PC-3 (cell line): ENCODE measurements at regions not wholly inside any gene's neighbourhood (a gene's known extent, or its start where the extent isn't known, plus 50 kb on each side); places are given as distances from the start of the nearest gene placed in this dataset.
"Not testable (repeated sequence)": the region's sequence is repeated elsewhere in the genome, so short reads cannot be mapped to it uniquely, and the experiment has no call there.

Experiments
- ATAC-seq: fragments of 200-7000 bp; cut with Tn5 transposase; 2 replicates; pipeline ENCODE4 v1.9.1; 2020; ENCODE audit warnings: mild to moderate bottlenecking, moderate library complexity
- BruUV-seq: library from RNA; stranded (reverse); fragments of 400-500 nt; replicated peaks from 2 replicates; lab custom pipeline; 2021; lab: Mats Ljungman, UMichigan
- CTCF ChIA-PET: fragments of 300-600 bp; sonication (Branson Sonifier 250); formaldehyde crosslinking; loops from one replicate; lab custom pipeline; 2022; ENCODE audit warnings: antibody characterized with exemption; lab: Charles Lee
- POLR2A ChIA-PET: fragments of 300-600 bp; sonication (Branson Sonifier 250); formaldehyde crosslinking; loops from one replicate; lab custom pipeline; 2022; ENCODE audit warnings: antibody characterized with exemption; ENCODE audit not compliant: unreplicated experiment; lab: Charles Lee
- DNase-seq: peaks from one replicate; pipeline ENCODE4 v3.0.0-alpha.2; 2015
- H2AFZ ChIP-seq: fragments of 300-600 bp; sonication (generic); 2 replicates; pipeline ENCODE4 v1.6.0; 2016; ENCODE audit warnings: antibody characterized with exemption, low read length
- H3F3A ChIP-seq: fragments of 300-600 bp; sonication (generic); one replicate; pipeline ENCODE4 v1.6.0; 2017; ENCODE audit warnings: antibody characterized with exemption, low read length, control low read depth, mild to moderate bottlenecking; ENCODE audit not compliant: unreplicated experiment
- H3K27ac ChIP-seq: fragments of 300-600 bp; sonication (generic); 2 replicates; pipeline ENCODE4 v1.5.1; 2016; ENCODE audit warnings: mild to moderate bottlenecking, low read length
- H3K27me3 ChIP-seq: fragments of 300-600 bp; sonication (generic); 2 replicates; pipeline ENCODE4 v1.6.1; 2016; ENCODE audit warnings: low read length, mixed read lengths
- H3K36me3 ChIP-seq: fragments of 300-600 bp; sonication (generic); 2 replicates; pipeline ENCODE4 v1.6.1; 2016; ENCODE audit warnings: low read depth, mixed run types, low read length, mixed read lengths
- H3K4me1 ChIP-seq: fragments of 300-600 bp; sonication (generic); 2 replicates; pipeline ENCODE4 v1.5.1; 2016; ENCODE audit warnings: low read length; ENCODE audit not compliant: insufficient read depth
- H3K4me2 ChIP-seq: fragments of 300-600 bp; sonication (generic); 2 replicates; pipeline ENCODE4 v1.6.0; 2016; ENCODE audit warnings: low read length
- H3K4me3 ChIP-seq: fragments of 300-600 bp; sonication (generic); 2 replicates; pipeline ENCODE4 v1.5.1; 2016; ENCODE audit warnings: mild to moderate bottlenecking, low read length, mixed read lengths
- H3K79me2 ChIP-seq: fragments of 300-600 bp; sonication (generic); 2 replicates; pipeline ENCODE4 v1.6.1; 2017; ENCODE audit warnings: low read length, mixed read lengths
- H3K9ac ChIP-seq: fragments of 300-600 bp; sonication (generic); 2 replicates; pipeline ENCODE4 v1.6.0; 2016; ENCODE audit warnings: mild to moderate bottlenecking, low read length
- H3K9me2 ChIP-seq: fragments of 300-600 bp; sonication (generic); replicated peaks from 2 replicates; pipeline ENCODE4 v1.6.1; 2016; ENCODE audit warnings: mixed run types, low read length, mixed read lengths
- H3K9me3 ChIP-seq: fragments of 300-600 bp; sonication (generic); 2 replicates; pipeline ENCODE4 v1.6.1; 2016; ENCODE audit warnings: low read length, mixed read lengths
- H4K20me1 ChIP-seq: fragments of 300-600 bp; sonication (generic); 2 replicates; pipeline ENCODE4 v1.6.1; 2016; ENCODE audit warnings: low read length, mixed read lengths
- CTCF ChIP-seq: fragments of 300-600 bp; sonication (generic); conservative IDR thresholded peaks from 2 replicates; pipeline ENCODE4 v1.5.1; 2017; ENCODE audit warnings: antibody characterized with exemption, low read depth, mild to moderate bottlenecking, low read length
- EZH2 ChIP-seq: fragments of 300-600 bp; sonication (generic); IDR thresholded peaks from one replicate; pipeline ENCODE4 v1.6.1; 2017; ENCODE audit warnings: antibody characterized with exemption, mild to moderate bottlenecking, low read length; ENCODE audit not compliant: unreplicated experiment
- EZH2phosphoT487 ChIP-seq: fragments of 300-600 bp; sonication (generic); IDR thresholded peaks from 2 replicates; pipeline ENCODE4 v1.6.1; 2018; ENCODE audit warnings: mild to moderate bottlenecking, antibody characterized with exemption, low read length, borderline replicate concordance
- intact Hi-C: fragments of 100-400 bp; cut with micrococcal nuclease; formaldehyde crosslinking; loops from 2 replicates; pipeline ENCODE4 v1.9.0; 2023

GRCh38 chr9:135179976-135180375 is 92.5 kb downstream of the OLFM1 start:
- no peaks in the 10 kb centered on the region for H3K36me3 ChIP-seq
- no peaks in the 10 kb centered on the region for H3K4me1 ChIP-seq
- CTCF ChIA-PET, result no interaction called here
- intact Hi-C loops, result no loop called here
- H3K79me2 ChIP-seq, result no peaks in the 10 kb centered on the region
- no peak overlapping the region for H2AFZ ChIP-seq
- H3K9me2 ChIP-seq, result no peaks in the 10 kb centered on the region
- POLR2A ChIA-PET, result no interaction called here
- DNase-seq (no peak), ATAC-seq (no peak)
- no TSS peak for BruUV-seq
- no peak overlapping the region for H3K4me3 ChIP-seq
- no peak overlapping the region for H3K4me2 ChIP-seq
- no peaks in the 10 kb centered on the region for H3K9me3 ChIP-seq
- TF ChIP-seq EZH2phosphoT487 (no peak), CTCF (no peak), EZH2 (no peak)
- no peaks in the 10 kb centered on the region for H4K20me1 ChIP-seq
- no peak overlapping the region for H3K27ac ChIP-seq
- 0 out of 2 replicates have a peak, but pooled peaks cover 9% of the 10 kb centered on the region for H3K27me3 ChIP-seq
- no peaks in the 10 kb centered on the region for H3F3A ChIP-seq
- no peak overlapping the region for H3K9ac ChIP-seq

- intact Hi-C loops, result no loop called here
- Histone ChIP-seq H3K4me3 (no peak overlapping the region), H3K27me3 (0 out of 2 replicates have a peak, but pooled peaks cover 9% of the 10 kb centered on the region), H3K9me3 (no peaks in the 10 kb centered on the region), H4K20me1 (no peaks in the 10 kb centered on the region), H3K4me1 (no peaks in the 10 kb centered on the region), H3K4me2 (no peak overlapping the region), H3K36me3 (no peaks in the 10 kb centered on the region), H2AFZ (no peak overlapping the region), H3K27ac (no peak overlapping the region), H3K79me2 (no peaks in the 10 kb centered on the region), H3K9ac (no peak overlapping the region), H3F3A (no peaks in the 10 kb centered on the region), H3K9me2 (no peaks in the 10 kb centered on the region)
- ChIA-PET POLR2A (no interaction called here), CTCF (no interaction called here)
- TF ChIP-seq CTCF (no peak), EZH2phosphoT487 (no peak), EZH2 (no peak)
- ATAC-seq, result no peak
- no peak for DNase-seq
- no TSS peak for BruUV-seq
Measured at GRCh38 chr9:135180586-135180985, 93.1 kb downstream of the OLFM1 start.

- BruUV-seq, result no TSS peak
- TF ChIP-seq EZH2 (no peak), EZH2phosphoT487 (no peak), CTCF (no peak)
- Histone ChIP-seq H2AFZ (no peak overlapping the region), H3K27me3 (0 out of 2 replicates have a peak, but pooled peaks cover 9% of the 10 kb centered on the region), H3K27ac (no peak overlapping the region), H3K9ac (no peak overlapping the region), H3K79me2 (no peaks in the 10 kb centered on the region), H4K20me1 (no peaks in the 10 kb centered on the region), H3K9me2 (no peaks in the 10 kb centered on the region), H3K36me3 (no peaks in the 10 kb centered on the region), H3K4me1 (no peaks in the 10 kb centered on the region), H3K4me2 (no peak overlapping the region), H3K9me3 (no peaks in the 10 kb centered on the region), H3K4me3 (no peak overlapping the region), H3F3A (no peaks in the 10 kb centered on the region)
- ChIA-PET CTCF (no interaction called here), POLR2A (no interaction called here)
- intact Hi-C loops, result no loop called here
- DNase-seq, result no peak
- ATAC-seq, result no peak
Measured at GRCh38 chr9:135181336-135181735, 93.9 kb downstream of the OLFM1 start.

GRCh38 chr9:135181841-135182240 is 94.4 kb downstream of the OLFM1 start:
- ATAC-seq, POLR2A ChIA-PET, BruUV-seq: not testable (repeated sequence)

More at GRCh38 chr9:135181841-135182240, 94.4 kb downstream of the OLFM1 start:
- H3K79me2 ChIP-seq, H3K9ac ChIP-seq, H3K9me2 ChIP-seq, H4K20me1 ChIP-seq, H3K4me1 ChIP-seq, H3K36me3 ChIP-seq, H3K27ac ChIP-seq, H3K9me3 ChIP-seq, H3F3A ChIP-seq, CTCF ChIA-PET, DNase-seq, intact Hi-C loops, H3K4me2 ChIP-seq, H2AFZ ChIP-seq, H3K4me3 ChIP-seq: not testable (repeated sequence)
- 0 out of 2 replicates have a peak, but pooled peaks cover 13% of the 10 kb centered on the region for H3K27me3 ChIP-seq
